ENCODE measurements at regions not wholly inside any gene's neighbourhood (a gene's known extent, or its start where the extent isn't known, plus 50 kb on each side); places are given as distances from the start of the nearest gene placed in this dataset.

- no peak for DNase-seq (ENCODE audit: low read depth)
These were observed 78.9 kb downstream of the FAM217A start for GRCh38 chr6:3999800-4000661.

GRCh38 chr6:4004249-4004648 lies 74.7 kb downstream of the FAM217A start:
- no peak for DNase-seq (ENCODE audit: low read depth)

- DNase-seq (ENCODE audit: low read depth), result peak; percentile 68
These were observed 70.5 kb downstream of the FAM217A start for GRCh38 chr6:4008324-4009047.

- no peak for DNase-seq (ENCODE audit: low read depth)
These were observed 69.5 kb downstream of the FAM217A start for GRCh38 chr6:4009486-4009885.

- DNase-seq (ENCODE audit: low read depth), result no peak
These were observed 68.9 kb downstream of the FAM217A start for GRCh38 chr6:4010048-4010447.

GRCh38 chr6:4010689-4011090 lies 68.2 kb downstream of the FAM217A start:
- DNase-seq (ENCODE audit: low read depth), result no peak

- DNase-seq (ENCODE audit: low read depth), result no peak
These were observed 66.1 kb downstream of the FAM217A start for GRCh38 chr6:4012826-4013225.

- no peak for DNase-seq (ENCODE audit: low read depth)
These were observed 61.7 kb downstream of the FAM217A start for GRCh38 chr6:4017058-4017739.

- no peak for DNase-seq (ENCODE audit: low read depth)
These were observed 61.1 kb downstream of the FAM217A start for GRCh38 chr6:4017834-4018170.

GRCh38 chr6:4018171-4018923 lies 60.6 kb downstream of the FAM217A start:
- DNase-seq (ENCODE audit: low read depth), result peak; percentile 91

Measured in forelimb muscle (tissue), 1 donor.